ENCODE measurements at regions not wholly inside any gene's neighbourhood (a gene's known extent, or its start where the extent isn't known, plus 50 kb on each side); places are given as distances from the start of the nearest gene placed in this dataset.
"Not testable (repeated sequence)": the region's sequence is repeated elsewhere in the genome, so short reads cannot be mapped to it uniquely, and the experiment has no call there.

GRCh38 chr2:144984038-144984437 is 464.1 kb upstream of the ZEB2 start:
- H3K27me3 ChIP-seq (ENCODE audit: insufficient read depth, low read length): no peaks in the 10 kb centered on the region
- H3K4me1 ChIP-seq (ENCODE audit: control insufficient read depth, insufficient read depth, low read length, unreplicated experiment): no peaks in the 10 kb centered on the region

GRCh38 chr2:144983107-144983506 is 463.2 kb upstream of the ZEB2 start:
- H3K79me2 ChIP-seq (ENCODE audit: control insufficient read depth, insufficient read depth, low read length, unreplicated experiment): no peaks in the 10 kb centered on the region
- no peak overlapping the region for H3K4me3 ChIP-seq (ENCODE audit: low read depth, low read length)
- H3K4me1 ChIP-seq (ENCODE audit: control insufficient read depth, insufficient read depth, low read length, unreplicated experiment): no peaks in the 10 kb centered on the region
- no peak overlapping the region for H3K27ac ChIP-seq (ENCODE audit: low read depth, low read length)
- H3K36me3 ChIP-seq (ENCODE audit: insufficient read depth, low read length): no peaks in the 10 kb centered on the region
- no peak overlapping the region for H2AFZ ChIP-seq (ENCODE audit: low read length, unreplicated experiment)
- no peaks in the 10 kb centered on the region for H3K27me3 ChIP-seq (ENCODE audit: insufficient read depth, low read length)

More at GRCh38 chr2:144984038-144984437, 464.1 kb upstream of the ZEB2 start:
- no peak overlapping the region for H3K27ac ChIP-seq (ENCODE audit: low read depth, low read length)
- no peak overlapping the region for H3K4me3 ChIP-seq (ENCODE audit: low read depth, low read length)
- no peaks in the 10 kb centered on the region for H3K79me2 ChIP-seq (ENCODE audit: control insufficient read depth, insufficient read depth, low read length, unreplicated experiment)
- no peak overlapping the region for H2AFZ ChIP-seq (ENCODE audit: low read length, unreplicated experiment)
- no peaks in the 10 kb centered on the region for H3K36me3 ChIP-seq (ENCODE audit: insufficient read depth, low read length)

DNA sequence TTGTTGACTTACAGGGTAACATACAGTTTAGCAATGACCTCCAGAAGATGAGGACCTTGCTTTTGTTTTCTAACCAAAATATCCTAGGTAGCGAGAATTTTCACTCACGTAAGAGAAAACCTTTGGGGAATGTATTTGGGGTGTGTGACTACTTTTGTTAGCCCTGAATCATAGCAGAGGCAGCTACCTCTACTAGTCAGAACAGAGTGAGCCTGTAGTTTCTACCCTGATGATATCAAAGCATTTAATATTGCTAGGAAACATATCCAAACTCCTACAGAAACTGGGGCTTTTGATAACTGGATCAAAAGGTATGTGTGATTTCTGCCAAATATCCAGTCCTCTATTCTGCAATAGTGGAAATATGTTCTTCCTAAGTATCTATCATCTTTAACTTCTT is 462.6 kb upstream of the ZEB2 start:
- H3K79me2 ChIP-seq (ENCODE audit: control insufficient read depth, insufficient read depth, low read length, unreplicated experiment): no peaks in the 10 kb centered on the region

GRCh38 chr2:144975881-144976280 is 456.0 kb upstream of the ZEB2 start:
- no peak overlapping the region for H3K27ac ChIP-seq (ENCODE audit: low read depth, low read length)
- no peaks in the 10 kb centered on the region for H3K79me2 ChIP-seq (ENCODE audit: control insufficient read depth, insufficient read depth, low read length, unreplicated experiment)
- no peak overlapping the region for H2AFZ ChIP-seq (ENCODE audit: low read length, unreplicated experiment)
- H3K4me3 ChIP-seq (ENCODE audit: low read depth, low read length): no peak overlapping the region
- H3K27me3 ChIP-seq (ENCODE audit: insufficient read depth, low read length): no peaks in the 10 kb centered on the region
- H3K36me3 ChIP-seq (ENCODE audit: insufficient read depth, low read length): no peaks in the 10 kb centered on the region
- no peaks in the 10 kb centered on the region for H3K4me1 ChIP-seq (ENCODE audit: control insufficient read depth, insufficient read depth, low read length, unreplicated experiment)

More for the DNA sequence above, 462.6 kb upstream of the ZEB2 start:
- Histone ChIP-seq H3K36me3 (ENCODE audit: insufficient read depth, low read length) (no peaks in the 10 kb centered on the region), H3K4me1 (ENCODE audit: control insufficient read depth, insufficient read depth, low read length, unreplicated experiment) (no peaks in the 10 kb centered on the region), H3K4me3 (ENCODE audit: low read depth, low read length) (no peak overlapping the region), H2AFZ (ENCODE audit: low read length, unreplicated experiment) (no peak overlapping the region), H3K27ac (ENCODE audit: low read depth, low read length) (no peak overlapping the region), H3K27me3 (ENCODE audit: insufficient read depth, low read length) (no peaks in the 10 kb centered on the region)

DNA sequence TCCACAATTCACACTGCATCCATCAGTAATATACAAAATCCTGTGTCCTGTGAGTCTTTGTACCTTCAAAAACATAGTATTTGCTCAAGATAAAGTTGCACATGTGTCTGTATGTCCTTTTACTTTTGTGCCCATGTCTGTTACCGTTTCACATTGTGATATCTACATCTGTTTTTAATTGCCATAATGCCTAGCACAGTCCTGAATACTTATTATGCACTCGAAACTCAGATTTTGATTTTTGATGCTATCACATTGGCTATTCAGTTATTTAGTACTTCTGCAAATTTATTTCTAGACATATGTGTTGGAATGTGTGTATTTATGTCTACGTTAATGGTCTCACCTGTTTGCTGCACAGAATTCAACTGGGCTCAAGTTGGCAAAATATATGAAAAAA is 452.8 kb upstream of the ZEB2 start:
- no peak overlapping the region for H3K27ac ChIP-seq (ENCODE audit: low read depth, low read length)
- H3K27me3 ChIP-seq (ENCODE audit: insufficient read depth, low read length): no peaks in the 10 kb centered on the region
- H3K79me2 ChIP-seq (ENCODE audit: control insufficient read depth, insufficient read depth, low read length, unreplicated experiment): no peaks in the 10 kb centered on the region
- H3K4me3 ChIP-seq (ENCODE audit: low read depth, low read length): no peak overlapping the region
- H2AFZ ChIP-seq (ENCODE audit: low read length, unreplicated experiment): no peak overlapping the region
- no peaks in the 10 kb centered on the region for H3K4me1 ChIP-seq (ENCODE audit: control insufficient read depth, insufficient read depth, low read length, unreplicated experiment)
- H3K36me3 ChIP-seq (ENCODE audit: insufficient read depth, low read length): no peaks in the 10 kb centered on the region

GRCh38 chr2:144971786-144972335 is 451.9 kb upstream of the ZEB2 start:
- Histone ChIP-seq H3K4me1 (ENCODE audit: control insufficient read depth, insufficient read depth, low read length, unreplicated experiment) (no peaks in the 10 kb centered on the region), H3K79me2 (ENCODE audit: control insufficient read depth, insufficient read depth, low read length, unreplicated experiment) (no peaks in the 10 kb centered on the region), H3K27me3 (ENCODE audit: insufficient read depth, low read length) (no peaks in the 10 kb centered on the region)

DNA sequence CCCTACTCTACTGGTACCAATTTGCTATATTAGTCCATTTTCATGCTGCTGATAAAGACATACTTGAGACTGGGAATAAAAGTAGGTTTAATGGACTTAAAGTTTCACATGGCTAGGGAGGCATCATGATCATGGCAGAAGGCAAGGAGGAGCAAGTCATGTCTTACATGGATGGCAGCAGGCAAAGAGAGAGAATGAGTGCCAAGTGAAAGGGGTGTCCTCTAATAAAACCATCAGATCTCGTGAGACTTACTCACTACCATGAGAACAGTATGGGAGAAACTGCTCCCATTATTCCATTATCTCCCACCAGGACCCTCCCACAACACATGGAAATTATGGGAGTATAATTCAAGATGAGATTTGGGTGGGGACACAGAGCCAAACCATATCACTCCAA is 450.5 kb upstream of the ZEB2 start:
- not testable (repeated sequence) for H3K79me2 ChIP-seq (ENCODE audit: control insufficient read depth, insufficient read depth, low read length, unreplicated experiment); H3K27ac ChIP-seq (ENCODE audit: low read depth, low read length); H3K36me3 ChIP-seq (ENCODE audit: insufficient read depth, low read length); H3K4me3 ChIP-seq (ENCODE audit: low read depth, low read length); H2AFZ ChIP-seq (ENCODE audit: low read length, unreplicated experiment); H3K4me1 ChIP-seq (ENCODE audit: control insufficient read depth, insufficient read depth, low read length, unreplicated experiment); H3K27me3 ChIP-seq (ENCODE audit: insufficient read depth, low read length)

More at GRCh38 chr2:144971786-144972335, 451.9 kb upstream of the ZEB2 start:
- no peak overlapping the region for H3K27ac ChIP-seq (ENCODE audit: low read depth, low read length)
- no peaks in the 10 kb centered on the region for H3K36me3 ChIP-seq (ENCODE audit: insufficient read depth, low read length)
- H2AFZ ChIP-seq (ENCODE audit: low read length, unreplicated experiment): no peak overlapping the region
- H3K4me3 ChIP-seq (ENCODE audit: low read depth, low read length): no peak overlapping the region

GRCh38 chr2:144969564-144969963 is 449.6 kb upstream of the ZEB2 start:
- not testable (repeated sequence) for H3K36me3 ChIP-seq (ENCODE audit: insufficient read depth, low read length); H3K27me3 ChIP-seq (ENCODE audit: insufficient read depth, low read length); H2AFZ ChIP-seq (ENCODE audit: low read length, unreplicated experiment); H3K4me1 ChIP-seq (ENCODE audit: control insufficient read depth, insufficient read depth, low read length, unreplicated experiment); H3K79me2 ChIP-seq (ENCODE audit: control insufficient read depth, insufficient read depth, low read length, unreplicated experiment); H3K27ac ChIP-seq (ENCODE audit: low read depth, low read length); H3K4me3 ChIP-seq (ENCODE audit: low read depth, low read length)

DNA sequence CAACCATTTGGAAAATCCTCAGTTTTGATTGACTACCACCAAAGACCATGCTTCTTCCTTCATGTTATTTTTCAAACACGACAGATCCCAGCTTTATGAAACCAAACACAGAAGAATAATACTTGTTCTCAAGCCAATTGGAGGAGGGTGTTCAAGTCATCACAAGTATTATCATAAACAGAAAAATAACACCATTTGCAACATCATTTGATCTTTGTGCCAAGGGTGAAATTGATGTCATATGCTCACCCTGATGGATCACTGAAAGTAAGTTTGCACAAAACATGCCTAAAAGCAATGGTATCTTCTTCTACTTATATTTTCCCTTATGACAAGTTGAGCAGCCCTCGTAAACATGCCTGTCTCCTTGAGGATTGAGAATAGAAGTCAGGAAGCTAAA is 448.0 kb upstream of the ZEB2 start:
- H2AFZ ChIP-seq (ENCODE audit: low read length, unreplicated experiment): no peak overlapping the region

DNA sequence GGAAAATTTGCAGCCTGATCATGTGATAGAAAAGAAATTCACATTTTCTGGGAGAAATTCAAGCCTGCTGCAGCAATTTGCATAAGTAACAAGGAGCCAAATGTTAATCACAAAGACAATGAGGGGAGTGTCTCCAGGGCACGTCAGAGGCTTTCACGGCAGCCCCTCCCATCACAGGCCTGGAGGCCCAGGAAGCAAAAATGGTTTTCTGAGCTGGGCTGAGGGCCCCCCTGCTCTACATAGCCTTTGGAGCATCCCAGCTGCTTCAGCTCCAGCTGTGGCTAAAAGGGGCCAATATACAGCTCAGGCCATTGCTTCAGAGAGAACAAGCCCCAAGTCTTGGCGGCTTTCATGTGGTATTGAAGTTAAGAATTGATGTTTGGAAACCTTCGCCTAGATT is 445.3 kb upstream of the ZEB2 start:
- H3K27me3 ChIP-seq (ENCODE audit: insufficient read depth, low read length): no peaks in the 10 kb centered on the region
- H3K4me1 ChIP-seq (ENCODE audit: control insufficient read depth, insufficient read depth, low read length, unreplicated experiment): no peaks in the 10 kb centered on the region
- H3K79me2 ChIP-seq (ENCODE audit: control insufficient read depth, insufficient read depth, low read length, unreplicated experiment): no peaks in the 10 kb centered on the region
- no peaks in the 10 kb centered on the region for H3K36me3 ChIP-seq (ENCODE audit: insufficient read depth, low read length)
- H3K27ac ChIP-seq (ENCODE audit: low read depth, low read length): no peak overlapping the region
- no peak overlapping the region for H3K4me3 ChIP-seq (ENCODE audit: low read depth, low read length)
- no peak overlapping the region for H2AFZ ChIP-seq (ENCODE audit: low read length, unreplicated experiment)

More for the DNA sequence above, 448.0 kb upstream of the ZEB2 start:
- no peak overlapping the region for H3K4me3 ChIP-seq (ENCODE audit: low read depth, low read length)
- H3K27ac ChIP-seq (ENCODE audit: low read depth, low read length): no peak overlapping the region
- H3K27me3 ChIP-seq (ENCODE audit: insufficient read depth, low read length): no peaks in the 10 kb centered on the region
- no peaks in the 10 kb centered on the region for H3K36me3 ChIP-seq (ENCODE audit: insufficient read depth, low read length)
- H3K79me2 ChIP-seq (ENCODE audit: control insufficient read depth, insufficient read depth, low read length, unreplicated experiment): no peaks in the 10 kb centered on the region
- H3K4me1 ChIP-seq (ENCODE audit: control insufficient read depth, insufficient read depth, low read length, unreplicated experiment): no peaks in the 10 kb centered on the region

DNA sequence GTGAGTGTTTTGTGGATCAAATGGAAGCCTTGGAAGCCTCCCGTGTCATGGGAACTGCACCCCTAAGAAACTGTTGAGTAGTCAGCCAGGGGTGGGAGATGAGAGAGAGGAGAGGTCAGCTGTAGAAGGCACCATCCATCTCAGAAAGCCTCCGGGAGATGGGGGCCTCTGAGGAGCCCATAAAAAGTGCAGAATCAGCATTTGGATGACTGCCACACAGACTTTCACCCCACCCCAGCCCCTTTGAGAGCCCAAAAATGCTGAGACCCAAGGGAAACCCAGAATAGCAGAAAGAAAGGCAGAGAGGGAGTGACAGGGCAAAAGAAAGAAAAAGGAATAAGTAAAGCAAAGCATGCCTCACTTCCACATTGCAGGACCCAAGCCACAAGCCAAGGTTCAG is 443.1 kb upstream of the ZEB2 start:
- no peak overlapping the region for H2AFZ ChIP-seq (ENCODE audit: low read length, unreplicated experiment)
- H3K4me1 ChIP-seq (ENCODE audit: control insufficient read depth, insufficient read depth, low read length, unreplicated experiment): peaks cover 5% of the 10 kb centered on the region
- H3K79me2 ChIP-seq (ENCODE audit: control insufficient read depth, insufficient read depth, low read length, unreplicated experiment): no peaks in the 10 kb centered on the region
- H3K36me3 ChIP-seq (ENCODE audit: insufficient read depth, low read length): no peaks in the 10 kb centered on the region
- no peaks in the 10 kb centered on the region for H3K27me3 ChIP-seq (ENCODE audit: insufficient read depth, low read length)
- no peak overlapping the region for H3K4me3 ChIP-seq (ENCODE audit: low read depth, low read length)
- H3K27ac ChIP-seq (ENCODE audit: low read depth, low read length): no peak overlapping the region
